GM19238 (cell line): ENCODE measurements at regions not wholly inside any gene's neighbourhood (a gene's known extent, or its start where the extent isn't known, plus 50 kb on each side); places are given as distances from the start of the nearest gene placed in this dataset.

Source experiments
- DNase-seq: peaks from one replicate; pipeline ENCODE4 v3.0.0; 2011; ENCODE audit warnings: low spot score; ENCODE audit not compliant: insufficient read length

DNA sequence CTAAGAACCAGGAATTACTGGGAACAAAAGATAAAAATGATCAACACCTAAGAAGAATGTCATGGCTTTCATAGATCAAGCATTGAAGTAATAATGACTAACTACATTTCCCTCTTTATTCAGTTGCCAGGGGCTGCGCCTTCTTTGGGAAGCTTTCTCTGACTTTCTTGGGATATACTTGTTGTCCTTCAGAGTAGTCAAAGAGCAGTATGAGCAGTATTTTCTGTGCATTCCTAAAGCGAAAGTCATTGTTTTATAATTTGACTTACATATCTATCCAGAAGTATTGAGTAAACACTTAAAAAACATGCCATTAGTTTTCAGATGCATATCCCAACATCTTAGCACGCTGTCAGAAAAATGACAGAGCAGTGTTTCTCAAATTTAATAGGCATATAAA lies 2412.4 kb downstream of the PCDH9 start:
- DNase-seq: no peak

DNA sequence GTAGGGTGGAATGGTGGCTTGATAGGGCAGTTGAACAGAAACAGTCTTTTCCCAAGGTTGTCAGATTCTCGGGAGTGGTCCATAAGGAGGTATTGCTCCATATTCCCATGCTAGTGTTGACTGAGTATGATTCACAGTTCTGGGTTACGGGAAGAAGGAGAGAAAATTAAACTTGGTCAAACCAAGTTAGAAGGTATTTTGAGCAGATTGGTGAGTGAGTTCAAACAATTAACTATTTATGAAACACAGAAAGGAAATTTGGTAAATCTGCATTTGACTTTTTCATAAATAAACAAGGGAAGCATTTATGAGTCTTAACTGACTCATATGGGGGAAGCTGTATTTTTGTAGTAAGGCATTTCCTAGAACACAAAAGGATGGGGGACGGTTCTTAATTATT lies 2419.4 kb downstream of the PCDH9 start:
- DNase-seq: no peak

- DNase-seq: no peak
Observed at GRCh38 chr13:64808704-64809103, 2421.4 kb downstream of the PCDH9 start.

DNA sequence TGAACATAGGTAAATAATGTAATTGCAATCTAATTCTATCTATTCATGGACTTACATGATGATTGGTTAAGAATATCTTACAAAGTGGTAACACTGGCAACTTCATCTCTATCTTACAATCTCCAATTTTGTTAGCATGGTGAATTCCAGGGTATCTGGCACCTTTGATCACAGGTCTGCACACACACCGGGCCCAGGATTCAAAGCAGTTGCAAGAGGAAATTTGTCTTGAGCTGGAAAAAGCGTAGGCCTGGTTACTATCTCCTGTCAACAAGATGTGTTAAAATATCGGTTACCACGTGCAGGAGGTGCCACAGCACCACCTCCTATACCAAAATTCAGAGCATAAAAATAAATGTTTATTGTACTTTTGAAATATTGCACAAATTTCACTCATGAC lies 2428.4 kb downstream of the PCDH9 start:
- no peak for DNase-seq

DNA sequence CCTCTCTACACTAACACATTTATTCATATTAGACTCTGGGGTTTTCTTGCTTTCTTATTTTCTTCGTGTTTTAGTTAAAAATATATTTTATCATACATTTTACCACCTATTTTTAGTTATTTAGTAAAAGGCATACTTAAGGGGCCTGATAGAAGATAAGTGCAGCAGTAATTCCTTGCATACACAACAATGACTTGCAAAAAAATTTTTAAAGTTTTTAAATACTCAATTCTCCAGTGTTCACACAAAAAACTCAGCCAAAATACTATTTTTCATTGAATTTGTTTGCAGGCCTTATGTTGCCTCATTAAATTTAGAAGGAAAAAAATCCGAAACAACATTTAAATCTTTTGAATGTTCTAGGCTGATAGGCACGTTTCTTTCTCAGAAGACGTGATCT lies 2431.7 kb downstream of the PCDH9 start:
- DNase-seq: no peak

DNA sequence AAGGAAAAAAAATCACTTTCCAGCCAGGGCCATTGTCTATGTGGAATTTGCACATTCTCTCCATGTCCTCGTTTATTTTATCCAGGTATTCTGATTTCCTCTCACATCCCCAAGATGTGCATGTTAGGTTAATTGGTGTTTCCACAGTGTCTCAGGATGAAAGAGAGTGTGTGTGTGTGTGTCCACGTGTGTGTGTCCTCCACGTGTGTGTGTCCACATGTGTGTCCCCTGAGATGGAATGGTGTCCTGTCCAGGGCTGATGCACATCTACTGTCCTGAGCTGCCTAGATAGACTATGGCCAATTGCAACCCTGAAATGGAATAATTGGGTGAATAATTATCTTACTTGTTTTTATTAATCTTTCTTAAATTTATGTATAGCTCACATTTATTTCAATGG lies 2436.5 kb downstream of the PCDH9 start:
- no peak for DNase-seq

GRCh38 chr13:64793131-64793530 lies 2437.0 kb downstream of the PCDH9 start:
- DNase-seq: no peak

DNA sequence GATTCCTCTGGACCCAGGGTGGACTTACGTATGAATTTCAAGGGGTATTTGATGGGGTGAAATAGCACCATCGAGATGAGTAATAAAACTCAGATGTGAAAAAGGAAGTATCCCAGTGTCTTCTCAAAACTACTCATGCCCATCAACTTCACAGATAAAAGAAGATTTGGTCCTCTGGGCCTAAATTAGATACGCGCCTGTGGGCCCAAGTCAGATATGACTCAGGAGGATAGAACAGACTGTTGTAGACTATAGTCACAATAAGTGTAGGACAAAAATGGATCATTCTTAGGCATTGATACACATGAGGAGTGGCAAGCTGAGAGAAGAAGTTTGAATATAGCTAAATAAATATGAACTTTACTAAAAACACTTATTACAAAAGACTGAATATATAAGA lies 2438.8 kb downstream of the PCDH9 start:
- no peak for DNase-seq

GRCh38 chr13:64782466-64782865 lies 2447.7 kb downstream of the PCDH9 start:
- DNase-seq: no peak

DNA sequence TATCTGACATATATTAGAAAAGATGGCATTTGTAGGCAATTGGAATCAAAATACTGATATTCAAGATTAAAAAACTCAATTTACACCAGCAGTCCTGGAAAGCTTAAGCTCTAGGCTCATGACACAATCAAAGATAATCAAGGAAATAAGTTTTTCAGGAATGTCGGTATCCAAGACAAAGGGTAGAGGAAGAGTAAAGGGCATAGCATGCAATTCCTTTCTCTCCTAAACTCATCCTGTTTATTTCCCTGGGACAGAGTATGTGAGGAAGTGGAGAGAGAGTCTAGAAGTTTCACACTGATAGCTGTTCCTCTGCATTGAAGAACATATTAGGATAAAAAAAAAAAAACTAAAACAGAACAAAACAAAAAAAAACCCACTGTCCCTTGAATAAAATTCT lies 2452.1 kb downstream of the PCDH9 start:
- DNase-seq: no peak

DNA sequence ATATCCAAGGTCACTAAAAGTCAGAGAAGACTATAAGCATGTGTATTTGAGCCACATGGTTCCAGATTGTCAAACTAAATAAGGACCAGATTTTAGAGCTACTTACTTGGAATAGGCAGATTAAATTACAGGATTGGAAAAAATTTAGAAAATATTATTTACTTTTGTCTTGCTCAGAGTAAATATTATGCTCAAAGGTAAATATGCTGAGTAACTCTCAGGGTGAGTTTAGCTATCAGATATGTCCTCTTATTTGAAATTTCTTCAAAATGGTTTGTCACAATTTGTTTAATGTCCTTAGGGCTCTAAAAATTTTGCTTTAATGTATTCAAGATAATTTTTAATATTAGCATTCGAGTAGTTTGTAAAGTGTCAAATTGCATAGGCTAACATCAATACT lies 2455.2 kb downstream of the PCDH9 start:
- DNase-seq: no peak

GRCh38 chr13:64770743-64771142 lies 2459.4 kb downstream of the PCDH9 start:
- no peak for DNase-seq

GRCh38 chr13:64767054-64767453 lies 2463.1 kb downstream of the PCDH9 start:
- DNase-seq: no peak

GRCh38 chr13:64765636-64766035 lies 2464.5 kb downstream of the PCDH9 start:
- DNase-seq: no peak

DNA sequence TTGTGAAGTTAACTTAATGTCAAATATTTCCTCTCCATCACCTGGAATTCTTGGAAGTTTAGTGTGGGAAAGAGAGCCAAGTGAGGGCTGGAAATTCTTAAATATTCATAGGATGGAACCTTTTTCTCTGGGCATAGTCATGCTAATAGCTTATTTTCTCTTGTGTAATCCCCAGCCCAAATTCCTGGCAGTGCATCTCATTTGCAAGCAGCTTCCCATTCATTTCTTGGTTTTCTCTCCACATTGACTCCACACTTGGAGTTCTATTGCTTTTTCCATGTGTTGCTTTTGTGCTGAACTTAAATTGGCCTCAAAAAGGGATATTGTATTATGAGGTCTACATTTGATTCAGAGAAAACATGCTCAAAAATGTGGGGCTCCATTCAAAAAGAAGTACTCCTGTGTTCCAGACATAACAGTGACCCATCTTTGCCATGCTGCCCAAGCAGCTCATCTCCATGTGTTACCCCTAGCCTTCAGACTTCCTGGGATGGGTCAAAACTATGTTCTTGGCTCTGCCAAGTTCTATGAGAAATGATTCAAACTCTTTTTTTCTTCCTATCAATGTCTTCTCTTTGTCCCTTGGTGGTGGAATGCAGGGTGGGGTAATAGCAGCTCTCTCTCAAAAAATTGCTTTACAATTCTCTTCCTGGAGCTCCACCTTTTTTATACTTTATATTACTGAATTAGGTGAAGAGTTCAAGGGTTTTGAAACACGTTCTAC lies 2471.5 kb downstream of the PCDH9 start:
- no peak for DNase-seq

DNA sequence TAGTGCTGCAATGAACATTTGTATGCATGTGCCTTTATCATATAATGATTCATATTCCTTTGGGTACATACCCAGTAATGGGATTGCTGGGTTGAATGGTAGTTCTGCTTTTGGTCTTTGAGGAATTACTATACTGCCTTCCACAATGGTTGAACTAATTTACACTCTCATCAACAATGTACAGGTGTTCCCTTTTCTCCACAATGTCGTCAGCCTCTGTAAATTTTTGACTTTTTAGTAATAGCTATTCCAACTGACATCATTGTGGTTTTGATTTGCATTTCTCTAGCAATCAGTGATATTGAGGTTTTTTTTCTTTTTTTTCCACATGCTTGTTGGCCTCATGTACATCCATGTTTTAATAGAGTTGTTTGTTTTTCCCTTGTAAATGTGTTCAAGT lies 2473.5 kb downstream of the PCDH9 start:
- no peak for DNase-seq

DNA sequence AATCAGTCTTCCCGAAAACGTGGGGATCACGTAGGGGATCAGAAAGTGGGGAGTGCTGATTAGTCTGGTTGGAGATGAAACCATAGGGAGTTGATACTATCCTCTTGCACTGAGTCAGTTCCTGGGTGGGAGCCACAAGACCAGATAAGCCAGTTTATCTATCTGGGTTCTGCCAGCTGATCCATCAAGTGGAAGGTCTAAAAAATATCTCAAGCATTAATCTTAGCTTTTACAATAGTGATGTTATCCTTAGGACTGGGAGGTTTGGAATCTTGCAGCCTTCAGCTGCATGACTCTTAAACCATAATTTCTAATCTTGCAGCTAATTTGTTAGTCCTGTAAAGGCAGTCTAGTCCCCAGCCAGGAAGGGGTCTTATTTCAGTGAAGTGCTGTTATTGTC lies 2474.2 kb downstream of the PCDH9 start:
- no peak for DNase-seq

GRCh38 chr13:64753233-64754000 lies 2476.7 kb downstream of the PCDH9 start:
- no peak for DNase-seq

GRCh38 chr13:64749301-64749700 lies 2480.8 kb downstream of the PCDH9 start:
- DNase-seq: no peak

- no peak for DNase-seq
Observed at GRCh38 chr13:64746845-64747244, 2483.3 kb downstream of the PCDH9 start.

- DNase-seq: no peak
Observed at GRCh38 chr13:64740493-64740892, 2489.6 kb downstream of the PCDH9 start.

GRCh38 chr13:64725492-64725891 lies 2504.6 kb downstream of the PCDH9 start:
- DNase-seq: no peak

GRCh38 chr13:64723724-64724123 lies 2506.4 kb downstream of the PCDH9 start:
- DNase-seq: no peak
